Liver (tissue), 3 donors: ENCODE measurements at regions not wholly inside any gene's neighbourhood (a gene's known extent, or its start where the extent isn't known, plus 50 kb on each side); places are given as distances from the start of the nearest gene placed in this dataset.

Source experiments
- FOXA1 ChIP-seq: IDR thresholded peaks from 2 replicates; pipeline ENCODE4 v1.6.1; 2016; ENCODE audit warnings: antibody characterized with exemption
- GABPA ChIP-seq, 2 donors: IDR thresholded peaks in 1 of 2; conservative IDR thresholded peaks in 1 of 2; 2 replicates each; pipeline ENCODE4 v1.6.1; 2016; ENCODE audit warnings: antibody characterized with exemption in 2 of 2, mild to moderate bottlenecking in 1 of 2, moderate library complexity in 1 of 2
- MAX ChIP-seq: IDR thresholded peaks from 2 replicates; pipeline ENCODE4 v1.6.1; 2016; ENCODE audit warnings: antibody characterized with exemption
- RAD21 ChIP-seq, 2 donors: IDR thresholded peaks; 2 replicates each; pipeline ENCODE4 v1.6.1; 2016; ENCODE audit warnings: antibody characterized with exemption in 2 of 2, mild to moderate bottlenecking in 2 of 2
- REST ChIP-seq: IDR thresholded peaks from 2 replicates; pipeline ENCODE4 v1.6.1; 2016; ENCODE audit warnings: antibody characterized with exemption, mild to moderate bottlenecking
- SP1 ChIP-seq: IDR thresholded peaks from 2 replicates; pipeline ENCODE4 v1.6.1; 2018; ENCODE audit warnings: antibody characterized with exemption, mild to moderate bottlenecking
- TAF1 ChIP-seq: conservative IDR thresholded peaks from 2 replicates; pipeline ENCODE4 v1.6.1; 2016; ENCODE audit warnings: antibody characterized with exemption, mild to moderate bottlenecking
- YY1 ChIP-seq: IDR thresholded peaks from 2 replicates; pipeline ENCODE4 v1.6.1; 2016; ENCODE audit warnings: antibody characterized with exemption, mild to moderate bottlenecking
- TF ChIP-seq, protein P1 (sequence below): fragments of 150-350 bp; IDR thresholded peaks from 2 replicates; pipeline ENCODE4 v1.5.1; 2017; ENCODE audit warnings: improper control_type of control experiment, low read depth, low read length; ENCODE audit not compliant: missing input control
- donor health status: healthy.
- donor health status: healthy.

DNA sequence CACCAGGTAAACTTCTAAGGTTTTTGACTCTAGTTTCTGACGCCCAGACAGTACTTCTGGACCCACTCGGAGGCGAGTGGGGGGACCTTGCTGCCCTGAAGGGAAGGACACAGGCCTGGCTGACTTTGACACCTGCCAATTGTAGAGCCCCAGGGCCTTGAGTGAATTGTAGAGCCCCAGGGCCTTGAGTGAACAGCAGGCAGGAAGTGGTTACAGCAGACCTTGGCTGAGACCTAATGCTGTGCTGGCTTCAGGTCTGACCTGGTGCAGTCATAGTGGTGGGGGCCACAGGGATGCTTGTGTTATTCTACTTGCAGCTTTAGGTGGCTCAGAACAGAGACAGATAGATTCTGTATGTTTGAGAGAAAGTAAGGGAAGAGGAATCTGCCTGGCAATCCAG, 344.3 kb downstream of the DUSP10 start:
- TF ChIP-seq, protein P1, sequence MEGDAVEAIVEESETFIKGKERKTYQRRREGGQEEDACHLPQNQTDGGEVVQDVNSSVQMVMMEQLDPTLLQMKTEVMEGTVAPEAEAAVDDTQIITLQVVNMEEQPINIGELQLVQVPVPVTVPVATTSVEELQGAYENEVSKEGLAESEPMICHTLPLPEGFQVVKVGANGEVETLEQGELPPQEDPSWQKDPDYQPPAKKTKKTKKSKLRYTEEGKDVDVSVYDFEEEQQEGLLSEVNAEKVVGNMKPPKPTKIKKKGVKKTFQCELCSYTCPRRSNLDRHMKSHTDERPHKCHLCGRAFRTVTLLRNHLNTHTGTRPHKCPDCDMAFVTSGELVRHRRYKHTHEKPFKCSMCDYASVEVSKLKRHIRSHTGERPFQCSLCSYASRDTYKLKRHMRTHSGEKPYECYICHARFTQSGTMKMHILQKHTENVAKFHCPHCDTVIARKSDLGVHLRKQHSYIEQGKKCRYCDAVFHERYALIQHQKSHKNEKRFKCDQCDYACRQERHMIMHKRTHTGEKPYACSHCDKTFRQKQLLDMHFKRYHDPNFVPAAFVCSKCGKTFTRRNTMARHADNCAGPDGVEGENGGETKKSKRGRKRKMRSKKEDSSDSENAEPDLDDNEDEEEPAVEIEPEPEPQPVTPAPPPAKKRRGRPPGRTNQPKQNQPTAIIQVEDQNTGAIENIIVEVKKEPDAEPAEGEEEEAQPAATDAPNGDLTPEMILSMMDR = no peak
- TF ChIP-seq SP1 (no peak), TAF1 (no peak), MAX (no peak), REST (no peak), YY1 (no peak), RAD21 (IDR thresholded peaks at IDR 0.05) (no peak), GABPA (IDR thresholded peaks at IDR 0.05 in 1 of 2, conservative IDR thresholded peaks at IDR 0.05 in 1 of 2) (no peak), FOXA1 (no peak)
